ENCODE measurements at regions not wholly inside any gene's neighbourhood (a gene's known extent, or its start where the extent isn't known, plus 50 kb on each side); places are given as distances from the start of the nearest gene placed in this dataset.
"Not testable (repeated sequence)": the region's sequence is repeated elsewhere in the genome, so short reads cannot be mapped to it uniquely, and the experiment has no call there.

GRCh38 chr19:20482721-20483120 lies 82.9 kb downstream of the ZNF737 start:
- intact Hi-C loops (cut with micrococcal nuclease): no loop called here

- intact Hi-C loops (cut with micrococcal nuclease): no loop called here
Measured at GRCh38 chr19:20481736-20482135, 83.8 kb downstream of the ZNF737 start.

GRCh38 chr19:20479483-20479882 lies 86.1 kb downstream of the ZNF737 start:
- intact Hi-C loops (cut with micrococcal nuclease): no loop called here

GRCh38 chr19:20478936-20479335 lies 86.6 kb downstream of the ZNF737 start:
- intact Hi-C loops (cut with micrococcal nuclease): no loop called here

DNA sequence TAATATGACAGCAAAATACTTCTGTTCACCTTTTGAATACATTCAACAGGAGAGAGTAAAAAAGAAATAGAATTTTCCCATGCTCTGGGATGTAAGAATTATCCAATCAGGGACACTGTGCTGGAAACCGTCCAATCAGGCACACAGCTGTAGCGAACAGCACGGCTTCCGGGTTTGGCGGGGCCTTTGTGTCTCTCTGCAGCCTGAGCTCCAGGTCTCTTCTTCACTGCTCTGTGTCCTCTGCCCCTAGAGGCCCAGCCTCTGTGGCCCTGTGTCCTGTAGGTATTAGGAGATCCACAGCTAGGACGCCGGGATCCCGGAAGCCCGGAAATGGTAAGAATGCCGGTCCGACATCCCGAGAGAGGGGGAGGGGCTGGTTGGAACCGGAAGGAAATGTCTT lies 92.7 kb downstream of the ZNF737 start:
- intact Hi-C loops (cut with micrococcal nuclease): no loop called here

- intact Hi-C loops (cut with micrococcal nuclease): no loop called here
Measured at GRCh38 chr19:20471431-20471830, 94.2 kb downstream of the ZNF737 start.

DNA sequence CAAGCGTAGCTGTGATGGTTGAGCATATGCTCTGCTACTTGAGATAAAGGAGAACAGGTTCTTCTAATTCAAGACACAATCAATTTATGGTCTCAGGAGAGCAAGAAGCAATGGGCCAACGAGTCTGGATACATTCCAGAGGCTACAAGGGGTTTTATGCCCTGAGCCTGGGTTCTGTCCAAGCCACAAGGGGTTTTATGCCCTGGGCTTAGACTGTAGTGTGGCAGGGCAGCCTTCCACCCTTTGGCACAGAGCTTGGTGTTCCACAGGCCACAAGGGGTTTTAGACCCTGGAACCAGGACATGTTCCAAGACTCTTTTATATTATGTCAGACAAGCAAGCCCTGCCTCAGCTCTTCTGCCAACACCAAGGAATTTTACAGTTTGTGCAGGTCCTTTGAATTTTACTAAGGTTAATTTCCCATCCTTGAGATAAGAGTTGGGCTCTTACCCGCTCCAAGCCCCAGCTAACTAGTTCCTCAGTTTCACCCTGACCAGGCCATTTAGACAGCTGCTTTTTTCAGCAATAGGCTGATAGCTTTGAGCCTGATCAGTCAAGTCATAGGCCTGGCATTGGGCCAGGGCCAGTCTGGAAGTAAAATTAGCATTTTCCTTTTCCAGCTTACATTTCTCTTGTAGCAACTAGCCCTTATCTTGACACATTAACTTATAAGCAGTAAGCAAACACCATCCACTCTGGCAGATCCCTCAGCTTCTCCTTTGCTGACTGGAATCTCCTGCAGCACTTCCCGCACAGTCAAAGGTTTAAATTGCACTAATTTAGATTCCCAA lies 95.0 kb downstream of the ZNF737 start:
- intact Hi-C loops (cut with micrococcal nuclease): no loop called here

GRCh38 chr19:20466638-20466990 lies 99.0 kb downstream of the ZNF737 start:
- intact Hi-C loops (cut with micrococcal nuclease): not testable (repeated sequence)

DNA sequence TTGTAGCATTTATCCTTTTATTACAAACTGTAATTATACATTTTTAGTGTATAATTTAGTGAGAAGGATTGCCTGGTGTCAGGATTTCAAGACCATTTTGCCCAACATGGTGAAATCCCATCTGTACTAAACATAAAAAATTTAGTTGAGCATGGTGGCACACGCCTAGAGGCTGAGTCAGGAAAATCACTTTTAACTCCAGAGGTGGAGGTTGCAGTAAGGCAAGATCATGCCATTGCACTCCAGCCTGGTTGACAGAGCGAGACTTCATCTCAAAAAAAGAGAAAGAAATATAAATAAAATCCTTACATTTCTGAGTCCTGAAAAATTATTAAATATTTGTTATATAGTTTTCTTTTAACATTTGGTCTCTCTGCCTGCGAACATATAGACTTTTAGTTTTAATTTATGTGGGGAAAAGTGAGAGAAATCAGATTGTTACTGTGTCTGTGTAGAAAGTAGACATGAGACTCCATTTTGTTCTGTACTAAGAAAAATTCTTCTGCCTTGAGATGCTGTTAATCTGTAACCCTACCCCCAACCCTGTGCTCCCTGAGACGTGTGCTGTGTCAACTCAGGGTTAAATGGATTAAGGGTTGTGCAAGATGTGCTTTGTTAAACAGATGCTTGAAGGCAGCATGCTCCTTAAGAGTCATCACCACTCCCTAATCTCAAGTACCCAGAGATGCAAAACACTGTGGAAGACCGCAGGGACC lies 99.5 kb downstream of the ZNF737 start:
- intact Hi-C loops (cut with micrococcal nuclease): not testable (repeated sequence)

DNA sequence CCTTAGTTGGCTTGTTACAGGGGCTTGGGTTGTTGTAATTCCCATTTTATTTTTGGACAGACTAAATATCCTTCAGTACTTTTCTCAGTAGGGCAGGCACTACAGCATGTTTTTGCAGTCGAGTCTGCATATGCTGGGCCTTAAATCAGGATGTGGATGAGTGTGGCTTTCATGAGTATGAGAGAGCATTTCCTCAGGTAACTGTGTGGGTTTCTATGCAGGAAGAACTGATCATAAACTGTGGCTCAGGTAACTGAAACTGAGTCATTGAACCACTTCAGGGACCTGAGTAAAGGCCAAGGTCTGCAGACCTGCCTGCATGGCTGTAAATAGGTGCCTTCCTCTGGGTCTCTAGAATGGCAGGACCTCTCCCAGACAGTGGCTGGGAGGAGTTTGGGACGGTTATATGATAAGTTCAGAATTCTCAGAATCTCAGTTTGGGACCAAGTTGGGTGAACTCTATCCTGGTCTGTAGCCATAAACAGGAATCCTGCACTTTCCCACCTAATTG lies 112.1 kb downstream of the ZNF737 start:
- intact Hi-C loops (cut with micrococcal nuclease): no loop called here

- intact Hi-C loops (cut with micrococcal nuclease): no loop called here
Measured at GRCh38 chr19:20444202-20444885, 121.2 kb downstream of the ZNF737 start.

DNA sequence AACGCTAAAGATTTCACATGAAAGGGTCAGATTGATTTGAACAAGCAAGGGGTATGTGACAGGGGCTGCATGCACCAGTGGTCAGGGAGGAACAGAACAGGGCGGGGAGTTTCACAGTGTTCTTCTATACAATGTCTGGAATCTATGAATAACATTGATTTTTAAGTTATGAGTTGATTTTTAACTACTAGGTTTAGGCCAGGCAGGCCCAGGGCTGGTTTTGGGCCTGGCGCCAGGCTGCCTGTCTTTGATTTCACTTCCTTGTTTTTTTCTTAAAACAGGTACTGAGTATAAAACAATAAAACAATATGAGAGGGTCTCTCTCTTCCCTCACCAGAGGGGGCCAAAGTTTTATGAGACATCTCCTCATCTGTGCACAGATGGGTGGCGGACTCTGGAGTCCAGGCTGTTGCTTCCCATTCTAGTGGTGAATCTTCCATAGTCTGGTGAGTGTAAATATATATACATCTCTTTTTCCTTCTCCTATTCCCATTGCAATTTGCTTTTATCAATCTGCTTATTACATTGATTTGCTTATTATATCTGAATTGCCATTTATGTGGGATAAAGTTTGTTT lies 133.2 kb downstream of the ZNF737 start:
- intact Hi-C loops (cut with micrococcal nuclease): not testable (repeated sequence)

DNA sequence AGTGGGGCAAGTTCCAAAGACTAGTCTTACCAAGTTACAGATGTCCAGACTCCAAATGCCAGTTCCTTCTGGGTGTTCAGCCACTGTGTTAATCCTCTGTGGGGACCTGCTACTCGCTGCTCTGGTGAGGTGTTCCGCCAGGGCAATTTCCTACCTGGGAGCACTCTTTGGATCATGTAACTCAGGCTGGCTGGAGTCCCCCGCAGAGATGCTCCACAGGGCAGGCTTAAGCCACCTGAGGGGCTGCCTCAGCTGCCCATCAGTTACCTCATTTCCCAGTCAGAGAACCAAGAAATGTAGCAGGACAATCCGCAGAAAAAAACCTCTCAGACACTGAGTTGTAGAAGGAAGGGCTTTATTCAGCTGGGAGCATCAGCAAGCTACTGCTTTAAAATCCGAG lies 133.8 kb downstream of the ZNF737 start:
- intact Hi-C loops (cut with micrococcal nuclease): no loop called here

- intact Hi-C loops (cut with micrococcal nuclease): loop anchor here (2.0 kb wide), 1 partner anchor 141 kb away; the partner anchor contains the start of gene ZNF737
Measured at GRCh38 chr19:20423381-20424197, 142.0 kb downstream of the ZNF737 start.

DNA sequence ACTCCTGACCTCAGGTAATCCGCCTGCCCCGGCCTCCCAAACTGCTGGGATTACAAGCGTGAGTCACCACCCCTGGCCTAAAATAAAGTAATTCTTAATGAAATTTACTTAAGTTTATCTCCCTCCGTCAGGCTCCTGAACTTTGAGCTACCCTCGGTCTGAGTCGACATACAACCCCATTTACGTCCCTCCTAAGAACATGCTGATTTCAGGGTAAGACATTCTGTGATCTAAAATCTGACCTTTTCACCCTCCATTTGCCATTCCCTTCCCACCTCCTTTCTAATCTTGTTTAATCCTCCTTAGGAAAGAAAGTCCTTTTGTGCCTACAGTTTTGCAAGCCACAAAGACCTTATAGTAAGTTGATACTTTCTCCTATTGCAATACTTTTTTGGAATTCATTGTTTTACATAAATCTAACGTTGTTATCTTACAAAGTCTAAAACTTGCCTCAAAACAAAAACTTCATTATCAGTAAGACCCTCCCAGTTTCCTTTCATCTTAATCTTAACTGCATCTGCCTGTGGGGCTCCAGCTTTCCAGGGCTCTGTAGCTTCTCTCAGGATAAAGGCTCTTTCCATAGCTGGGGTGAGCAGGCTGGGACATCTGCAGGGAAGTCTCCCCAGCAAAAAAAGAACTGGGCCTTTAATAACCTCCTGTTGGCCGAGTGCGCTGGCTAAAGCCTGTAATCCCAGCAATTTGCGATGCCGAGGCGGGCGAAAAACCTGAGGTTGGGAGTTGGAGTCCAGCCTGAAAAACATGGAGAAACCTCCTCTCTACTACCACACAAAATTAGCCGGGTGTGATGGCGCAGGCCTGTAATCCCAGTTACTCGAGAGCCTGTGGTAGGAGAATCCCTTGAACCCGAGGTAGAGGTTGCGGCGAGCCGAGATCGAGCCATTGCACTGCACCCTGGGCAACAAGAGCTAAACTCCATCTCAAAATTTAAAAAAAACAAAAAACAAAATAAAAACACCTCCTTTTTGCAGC lies 143.1 kb downstream of the ZNF737 start:
- intact Hi-C loops (cut with micrococcal nuclease): loop anchor here (2.0 kb wide), 1 partner anchor 142 kb away; the partner anchor contains the start of gene ZNF737

GRCh38 chr19:20416661-20417060 lies 148.9 kb downstream of the ZNF737 start:
- intact Hi-C loops (cut with micrococcal nuclease): no loop called here

DNA sequence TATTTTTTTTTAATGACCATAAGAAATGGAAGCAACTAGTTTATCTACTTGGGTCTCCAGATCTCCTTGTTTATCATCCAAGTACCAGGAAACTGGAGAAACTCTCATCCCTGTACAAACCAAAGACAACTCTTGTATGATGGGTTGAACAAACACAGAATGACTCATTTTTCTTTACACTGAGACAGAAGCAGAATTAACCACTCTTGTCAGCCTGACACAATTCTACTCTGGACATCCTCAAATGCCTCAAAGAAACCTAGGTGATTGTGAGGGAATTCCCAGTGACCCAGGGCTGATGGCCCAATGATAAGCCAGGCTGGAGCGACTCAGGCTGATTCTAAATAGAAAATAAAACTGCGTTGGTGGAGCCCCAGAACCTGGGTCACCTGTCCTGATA lies 151.5 kb downstream of the ZNF737 start:
- intact Hi-C loops (cut with micrococcal nuclease): no loop called here

- intact Hi-C loops (cut with micrococcal nuclease): no loop called here
Measured at GRCh38 chr19:20413705-20414104, 151.9 kb downstream of the ZNF737 start.

DNA sequence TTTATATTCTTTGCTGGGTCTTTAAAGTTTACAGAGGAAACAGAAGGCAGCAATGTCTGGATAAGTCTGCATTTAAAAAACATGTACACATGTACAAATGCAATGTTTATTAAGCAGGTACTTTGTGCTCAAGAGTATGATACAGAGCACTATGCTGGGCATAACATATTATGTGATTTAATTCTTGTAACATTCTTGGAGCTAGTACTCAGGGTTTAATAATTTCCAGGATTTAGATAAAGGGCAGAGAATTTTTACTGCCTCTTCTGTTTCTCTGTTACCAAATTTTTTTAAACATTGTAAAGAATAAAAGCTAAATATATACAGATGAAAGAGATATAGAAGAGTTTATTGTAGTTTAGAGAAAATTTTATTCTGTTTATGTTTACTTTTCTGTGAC lies 152.7 kb downstream of the ZNF737 start:
- intact Hi-C loops (cut with micrococcal nuclease): no loop called here

- intact Hi-C loops (cut with micrococcal nuclease): no loop called here
Measured at GRCh38 chr19:20397292-20397691, 168.3 kb downstream of the ZNF737 start.
